ENCODE measurements at regions not wholly inside any gene's neighbourhood (a gene's known extent, or its start where the extent isn't known, plus 50 kb on each side); places are given as distances from the start of the nearest gene placed in this dataset.

DNA sequence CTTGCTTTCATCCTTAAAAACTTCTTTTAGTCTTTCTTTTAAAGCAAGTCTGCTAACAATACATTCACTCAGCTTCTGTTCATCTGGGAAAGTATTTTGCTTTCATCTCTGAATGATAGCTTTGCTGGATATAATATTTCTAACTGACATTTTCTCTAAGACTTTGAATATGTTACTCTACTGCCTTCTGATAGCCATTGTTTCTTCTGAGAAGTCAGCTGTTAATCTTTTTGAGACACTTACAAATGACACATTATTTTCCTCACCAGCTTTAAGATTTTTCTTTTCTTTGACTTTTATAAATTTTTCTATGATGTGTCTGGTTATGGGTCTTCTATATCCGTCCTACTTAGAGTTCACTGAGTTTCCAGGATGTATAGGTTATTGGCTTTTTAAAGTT lies 643.1 kb downstream of the KCNA4 start:
- 76% methylated on average over 1 of the region's 1 CpG for WGBS, 2 donors

DNA sequence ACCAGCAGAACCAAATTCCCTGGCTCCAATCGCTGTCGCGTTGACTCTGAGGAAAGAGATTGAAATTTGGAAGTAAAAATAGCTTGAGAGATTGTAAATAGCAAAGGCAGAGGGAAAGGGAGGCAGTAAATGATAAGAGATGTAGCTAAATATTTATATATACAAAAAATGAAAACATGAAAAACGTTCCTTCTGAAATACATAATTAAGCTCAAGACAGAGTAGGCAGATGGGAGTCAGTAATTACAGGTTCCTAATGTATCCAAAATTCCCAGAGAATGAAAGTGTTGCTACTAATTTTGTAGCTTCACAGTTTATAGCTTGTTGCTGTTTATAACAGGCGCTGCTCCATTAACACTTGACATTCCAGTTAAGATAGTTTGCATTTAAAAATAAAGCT lies 648.7 kb downstream of the KCNA4 start:
- intact Hi-C loops (cut with DNase I; ENCODE audit: low total_unique reads): no loop called here
- 44 to 47% methylated on average over 5 of the region's 5 CpGs for WGBS, 2 donors
- no peak overlapping the region for H3K27ac ChIP-seq
- no peak overlapping the region for H3K4me3 ChIP-seq
- H3K36me3 ChIP-seq (ENCODE audit: low read depth, missing control alignments): no peaks in the 10 kb centered on the region
- no peaks in the 10 kb centered on the region for H3K4me1 ChIP-seq
- TF ChIP-seq, protein P1, sequence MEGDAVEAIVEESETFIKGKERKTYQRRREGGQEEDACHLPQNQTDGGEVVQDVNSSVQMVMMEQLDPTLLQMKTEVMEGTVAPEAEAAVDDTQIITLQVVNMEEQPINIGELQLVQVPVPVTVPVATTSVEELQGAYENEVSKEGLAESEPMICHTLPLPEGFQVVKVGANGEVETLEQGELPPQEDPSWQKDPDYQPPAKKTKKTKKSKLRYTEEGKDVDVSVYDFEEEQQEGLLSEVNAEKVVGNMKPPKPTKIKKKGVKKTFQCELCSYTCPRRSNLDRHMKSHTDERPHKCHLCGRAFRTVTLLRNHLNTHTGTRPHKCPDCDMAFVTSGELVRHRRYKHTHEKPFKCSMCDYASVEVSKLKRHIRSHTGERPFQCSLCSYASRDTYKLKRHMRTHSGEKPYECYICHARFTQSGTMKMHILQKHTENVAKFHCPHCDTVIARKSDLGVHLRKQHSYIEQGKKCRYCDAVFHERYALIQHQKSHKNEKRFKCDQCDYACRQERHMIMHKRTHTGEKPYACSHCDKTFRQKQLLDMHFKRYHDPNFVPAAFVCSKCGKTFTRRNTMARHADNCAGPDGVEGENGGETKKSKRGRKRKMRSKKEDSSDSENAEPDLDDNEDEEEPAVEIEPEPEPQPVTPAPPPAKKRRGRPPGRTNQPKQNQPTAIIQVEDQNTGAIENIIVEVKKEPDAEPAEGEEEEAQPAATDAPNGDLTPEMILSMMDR (IDR thresholded peaks at IDR 0.05): no peak
- TF ChIP-seq POLR2A (IDR thresholded peaks at IDR 0.05): no peak
- no peaks in the 10 kb centered on the region for H3K27me3 ChIP-seq
- DNase-seq: no peak
- no peaks in the 10 kb centered on the region for H3K9me3 ChIP-seq

More for the DNA sequence above, 643.1 kb downstream of the KCNA4 start:
- Histone ChIP-seq H3K9me3 (no peaks in the 10 kb centered on the region), H3K27me3 (no peaks in the 10 kb centered on the region), H3K27ac (no peak overlapping the region), H3K4me1 (no peaks in the 10 kb centered on the region), H3K36me3 (ENCODE audit: low read depth, missing control alignments) (no peaks in the 10 kb centered on the region), H3K4me3 (no peak overlapping the region)
- TF ChIP-seq, protein P1 (IDR thresholded peaks at IDR 0.05): no peak
- no peak for TF ChIP-seq POLR2A (IDR thresholded peaks at IDR 0.05)
- intact Hi-C loops (cut with DNase I; ENCODE audit: low total_unique reads): no loop called here
- no peak for DNase-seq

DNA sequence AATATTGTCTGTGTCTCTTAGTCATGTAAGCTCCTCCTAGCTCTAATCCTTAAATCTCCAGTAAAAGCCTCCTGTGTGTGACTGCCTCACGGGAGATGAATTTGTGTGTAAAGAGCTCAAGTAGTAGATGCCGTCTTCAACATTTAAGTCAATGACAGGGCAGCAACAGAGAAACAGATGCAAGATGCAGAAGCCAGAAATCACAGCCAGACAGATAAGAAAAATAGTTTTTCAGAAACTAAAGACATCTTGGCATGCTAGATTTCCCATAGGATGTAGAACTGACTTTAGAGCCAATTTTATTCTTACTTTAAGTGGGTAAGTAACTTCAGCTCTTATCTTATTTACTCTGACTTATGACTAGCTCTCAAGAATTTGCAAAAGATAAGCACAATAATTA lies 652.8 kb downstream of the KCNA4 start:
- intact Hi-C loops (cut with DNase I; ENCODE audit: low total_unique reads): no loop called here
- H3K9me3 ChIP-seq: no peaks in the 10 kb centered on the region
- TF ChIP-seq POLR2A (IDR thresholded peaks at IDR 0.05): no peak
- TF ChIP-seq, protein P1 (IDR thresholded peaks at IDR 0.05): no peak
- H3K4me3 ChIP-seq: no peak overlapping the region
- WGBS, 2 donors: 55 to 66% methylated on average over 2 of the region's 2 CpGs
- no peak overlapping the region for H3K27ac ChIP-seq
- H3K27me3 ChIP-seq: no peaks in the 10 kb centered on the region
- H3K36me3 ChIP-seq (ENCODE audit: low read depth, missing control alignments): no peaks in the 10 kb centered on the region
- H3K4me1 ChIP-seq: no peaks in the 10 kb centered on the region
- DNase-seq: no peak

DNA sequence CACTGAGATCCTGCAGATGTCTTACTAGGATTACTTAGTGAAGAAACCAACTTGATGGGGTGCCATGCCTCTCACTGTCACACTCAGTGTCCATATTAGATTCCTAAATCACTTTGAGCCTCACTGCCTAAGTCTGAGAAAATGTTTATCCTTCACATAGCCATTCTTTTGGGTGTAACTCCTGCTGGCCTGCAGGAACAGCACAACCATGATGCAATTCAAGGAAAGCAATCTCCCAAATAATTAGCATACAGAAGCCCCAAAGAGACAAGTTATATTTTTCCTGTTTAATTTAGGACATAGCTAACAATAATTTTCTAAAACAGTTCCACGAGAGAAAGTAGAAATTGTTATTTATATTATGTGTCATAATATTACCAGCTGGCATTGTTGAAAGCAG lies 655.5 kb downstream of the KCNA4 start:
- H3K4me1 ChIP-seq: no peaks in the 10 kb centered on the region
- H3K9me3 ChIP-seq: no peaks in the 10 kb centered on the region
- no peak for DNase-seq
- H3K27ac ChIP-seq: no peak overlapping the region
- intact Hi-C loops (cut with DNase I; ENCODE audit: low total_unique reads): no loop called here
- TF ChIP-seq, protein P1 (IDR thresholded peaks at IDR 0.05): no peak
- TF ChIP-seq POLR2A (IDR thresholded peaks at IDR 0.05): no peak
- 68 to 77% methylated on average over 1 of the region's 1 CpG for WGBS, 2 donors
- no peaks in the 10 kb centered on the region for H3K27me3 ChIP-seq
- no peak overlapping the region for H3K4me3 ChIP-seq
- H3K36me3 ChIP-seq (ENCODE audit: low read depth, missing control alignments): no peaks in the 10 kb centered on the region

DNA sequence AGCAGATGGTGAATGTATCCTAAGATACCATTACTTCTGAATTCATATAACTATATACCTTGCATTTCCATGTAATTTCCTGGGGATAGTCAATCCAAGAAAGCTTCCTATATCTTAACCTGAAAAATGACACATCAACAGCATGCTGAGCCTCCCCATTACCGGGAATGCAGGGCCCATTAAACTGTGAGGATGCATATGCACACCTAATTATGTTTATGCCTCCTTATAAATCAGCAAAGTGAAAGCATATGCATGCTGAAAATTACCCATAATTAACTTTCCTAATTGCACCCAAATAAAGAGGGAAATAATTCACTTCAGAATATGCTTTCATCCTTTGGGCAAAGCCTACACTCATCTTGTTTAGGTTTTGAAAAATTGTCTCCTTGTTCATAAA lies 663.0 kb downstream of the KCNA4 start:
- Histone ChIP-seq H3K4me1 (no peaks in the 10 kb centered on the region), H3K9me3 (no peaks in the 10 kb centered on the region), H3K27ac (no peak overlapping the region), H3K36me3 (ENCODE audit: low read depth, missing control alignments) (no peaks in the 10 kb centered on the region), H3K4me3 (no peak overlapping the region), H3K27me3 (no peaks in the 10 kb centered on the region)
- intact Hi-C loops (cut with DNase I; ENCODE audit: low total_unique reads): no loop called here
- no peak for TF ChIP-seq POLR2A (IDR thresholded peaks at IDR 0.05)
- TF ChIP-seq, protein P1 (IDR thresholded peaks at IDR 0.05): no peak
- 55 to 77% methylated on average over 1 of the region's 1 CpG for WGBS, 2 donors
- DNase-seq: no peak
